NT2/D1 (cell line): ENCODE measurements at regions not wholly inside any gene's neighbourhood (a gene's known extent, or its start where the extent isn't known, plus 50 kb on each side); places are given as distances from the start of the nearest gene placed in this dataset.

ENCODE experiments used
- SUZ12 ChIP-seq: IDR thresholded peaks from 2 replicates; pipeline ENCODE4 v1.6.1; 2011; ENCODE audit not compliant: insufficient read length, insufficient read depth; ENCODE audit errors: extremely low read depth
- YY1 ChIP-seq: IDR thresholded peaks from 2 replicates; pipeline ENCODE4 v1.6.1; 2011; ENCODE audit not compliant: insufficient read length, insufficient read depth
- ZNF274 ChIP-seq: IDR thresholded peaks from 2 replicates; pipeline ENCODE4 v1.6.1; 2011; ENCODE audit warnings: mild to moderate bottlenecking, low read depth, low read length

DNA sequence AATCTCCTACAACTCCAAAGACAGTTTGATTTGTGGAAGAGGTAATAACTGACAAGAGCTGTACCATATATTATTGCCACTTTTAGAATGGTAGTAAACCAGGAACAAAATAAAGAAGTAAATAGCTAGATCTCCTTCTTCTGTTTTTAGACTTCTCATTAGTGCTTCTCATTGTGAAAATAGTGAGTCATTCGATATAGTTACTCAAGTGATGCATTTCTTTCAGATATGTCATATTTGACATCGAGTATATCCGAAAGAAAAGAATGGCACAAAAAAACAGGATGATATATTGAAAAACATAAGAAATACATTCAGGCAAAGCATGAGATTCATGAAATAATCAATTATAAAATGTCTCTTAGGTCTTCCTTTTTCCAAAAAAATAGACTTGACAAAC, 1346.1 kb downstream of the BRINP3 start:
- no peak for TF ChIP-seq ZNF274
- no peak for TF ChIP-seq SUZ12
- TF ChIP-seq YY1 = no peak
